ENCODE measurements at regions not wholly inside any gene's neighbourhood (a gene's known extent, or its start where the extent isn't known, plus 50 kb on each side); places are given as distances from the start of the nearest gene placed in this dataset.

DNA sequence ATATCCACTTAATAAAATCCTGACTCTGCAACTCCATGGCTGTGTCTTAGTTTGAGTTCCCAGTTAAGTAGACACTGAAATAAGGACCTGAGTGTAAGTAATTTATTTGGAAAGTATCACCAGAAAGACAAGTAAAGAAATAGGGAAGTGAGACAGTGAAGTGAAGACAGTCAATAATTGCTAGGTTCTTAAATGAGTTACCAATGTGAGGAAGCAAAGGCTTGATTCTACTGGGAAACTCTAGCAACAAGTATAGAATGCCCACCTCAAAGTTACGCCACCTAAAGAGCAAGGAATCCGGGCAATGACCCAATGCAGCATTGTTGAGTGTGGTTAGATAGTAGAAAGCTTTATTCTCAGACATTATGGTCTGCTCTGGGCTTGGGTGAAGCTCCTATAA is 383.9 kb downstream of the TLR4 start:
- DNase-seq: no peak

DNA sequence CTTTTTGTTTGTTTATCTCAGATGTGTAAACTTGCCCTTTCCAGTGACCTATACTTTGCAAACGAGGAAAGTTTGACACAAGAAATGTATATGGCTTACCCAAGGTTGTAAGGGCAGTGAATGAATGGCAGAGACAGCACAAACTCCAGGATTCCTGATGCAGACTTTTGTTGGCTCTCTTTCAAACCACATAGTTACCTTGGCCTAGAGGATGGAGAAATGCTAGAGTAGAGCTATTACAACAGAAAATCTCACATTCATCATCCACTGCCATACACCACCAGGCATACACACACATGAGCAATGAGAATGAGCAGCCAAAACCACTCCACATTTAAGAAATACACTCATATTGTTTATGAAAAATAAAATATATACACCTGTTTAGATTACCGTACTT is 387.0 kb downstream of the TLR4 start:
- no peak for DNase-seq

DNA sequence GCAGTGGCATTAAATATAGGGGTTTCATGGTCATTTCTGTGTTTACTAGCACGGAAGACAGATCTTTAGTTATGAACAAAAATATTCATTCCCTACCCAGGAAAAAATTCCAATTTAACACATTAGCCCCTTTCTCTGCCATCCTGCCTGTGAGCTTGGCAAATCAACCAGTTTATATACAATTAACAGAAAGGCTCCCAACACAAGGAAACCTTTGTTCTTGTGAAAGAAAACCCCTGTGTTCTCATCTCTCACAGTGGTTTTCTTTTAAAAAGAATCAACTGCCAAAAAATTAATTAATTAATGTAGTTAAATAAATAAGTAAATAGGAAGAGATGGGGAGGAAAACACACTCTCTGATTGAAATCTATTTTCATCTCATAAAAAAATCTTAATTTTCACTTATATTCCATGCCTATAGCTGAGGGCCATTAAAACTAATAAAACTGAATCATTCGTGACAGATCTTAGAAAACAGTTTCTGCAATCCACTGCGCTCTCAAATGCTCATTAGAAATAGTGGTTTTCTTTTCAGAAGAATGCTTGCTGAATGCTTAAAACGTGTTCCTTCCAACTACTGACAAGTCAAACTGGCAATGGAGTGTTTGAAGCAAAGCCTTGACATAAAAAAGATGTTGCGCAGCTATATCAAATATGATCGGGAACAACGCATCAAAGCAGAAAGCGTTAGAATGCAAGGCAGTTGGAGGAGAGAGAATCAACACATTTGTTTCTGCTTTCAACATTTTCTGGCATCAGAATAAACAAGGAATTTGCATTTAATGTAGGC is 387.7 kb downstream of the TLR4 start:
- no peak for DNase-seq

DNA sequence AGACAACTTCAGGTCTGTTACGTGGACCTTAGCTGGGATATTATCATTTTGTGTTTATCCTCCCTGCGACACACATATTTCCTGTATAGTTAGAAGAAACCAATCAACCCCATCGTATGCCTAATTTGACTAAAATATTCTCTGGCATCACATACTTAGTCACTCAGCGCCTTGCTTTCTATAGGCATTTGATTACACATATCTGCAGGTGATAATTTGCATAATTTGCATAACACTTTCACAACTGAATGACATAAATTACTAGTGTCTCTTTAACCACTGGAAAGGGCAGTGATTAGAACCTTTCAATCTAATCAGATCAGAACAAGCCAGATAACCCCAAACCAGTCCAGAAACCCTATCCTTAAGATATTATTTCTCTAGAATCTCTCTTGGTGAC is 390.2 kb downstream of the TLR4 start:
- DNase-seq: no peak

DNA sequence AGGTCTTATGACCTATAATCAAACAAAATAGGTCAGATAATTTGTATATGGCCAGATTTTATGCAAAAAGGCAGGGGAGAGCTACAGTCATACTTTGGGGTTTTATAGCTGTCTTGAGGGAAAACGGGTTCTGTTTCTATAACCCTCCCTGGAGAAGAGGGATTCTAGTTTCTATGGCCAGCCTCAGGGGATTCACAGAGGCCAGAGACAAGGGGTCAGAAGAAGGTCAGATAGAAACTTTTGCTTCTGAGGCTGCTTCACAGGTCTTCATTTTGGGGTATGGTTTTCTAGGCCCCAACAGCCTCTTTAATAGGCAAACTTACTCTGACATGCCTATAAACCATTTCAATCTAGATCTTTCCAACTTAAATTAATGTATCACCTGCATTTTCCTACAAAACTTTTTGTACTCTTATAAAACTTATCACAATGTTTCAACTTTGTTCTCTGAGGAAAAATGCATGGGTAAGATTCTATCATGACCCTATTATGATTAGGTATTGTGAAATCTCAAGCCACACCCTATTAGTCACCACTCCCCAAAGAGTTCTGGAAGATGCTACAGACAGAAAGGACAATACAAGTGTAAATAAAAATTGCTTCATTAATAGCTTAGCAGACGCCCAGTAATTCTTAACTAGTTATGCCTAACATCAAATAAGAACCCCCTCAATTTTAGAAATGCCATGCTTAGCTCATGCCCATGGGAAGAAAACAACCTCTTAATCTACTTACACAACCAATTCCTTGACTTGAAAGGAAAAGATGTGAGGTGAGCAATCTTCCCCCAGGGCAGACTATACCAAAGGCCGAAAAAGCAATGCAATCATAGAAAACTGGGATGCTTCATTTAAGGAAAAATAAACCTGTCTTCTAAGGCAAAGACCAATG is 396.6 kb downstream of the TLR4 start:
- DNase-seq: no peak

DNA sequence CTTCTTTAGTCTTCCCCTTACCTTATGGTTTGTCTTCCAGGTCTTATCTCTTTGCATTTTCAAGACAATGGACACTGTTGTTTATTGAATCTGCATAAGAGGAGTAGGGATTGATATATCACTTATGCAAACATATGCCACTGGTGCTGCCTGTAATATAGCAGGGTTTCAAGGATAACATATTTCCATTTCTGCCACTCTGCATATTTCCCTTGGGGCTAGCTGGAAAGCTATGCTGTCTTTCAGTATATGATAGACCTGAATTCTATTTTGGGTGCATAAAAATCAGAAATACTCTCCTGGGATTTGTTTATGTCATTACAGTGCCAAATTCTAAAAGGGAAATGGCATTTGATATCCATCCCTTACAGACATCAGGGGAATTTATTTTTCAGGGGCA is 400.2 kb downstream of the TLR4 start:
- no peak for DNase-seq

DNA sequence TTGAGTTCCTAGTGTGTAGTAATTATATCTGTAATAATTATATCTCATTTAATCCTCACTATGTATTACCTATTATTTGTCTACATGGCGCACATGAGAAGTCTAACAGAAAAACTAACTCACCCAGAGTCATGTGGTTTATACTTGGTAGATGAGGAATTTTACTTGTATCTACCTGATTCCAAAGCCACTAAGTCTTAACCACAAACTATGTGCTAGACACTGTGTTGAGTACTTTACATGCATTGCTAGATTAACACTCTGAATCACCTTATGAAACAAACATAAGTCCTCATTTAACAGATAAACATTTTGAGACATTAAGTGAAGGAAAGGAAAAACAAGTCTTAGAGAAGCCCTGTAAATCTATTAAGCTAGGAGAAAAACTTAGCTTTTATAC is 404.8 kb downstream of the TLR4 start:
- no peak for DNase-seq

DNA sequence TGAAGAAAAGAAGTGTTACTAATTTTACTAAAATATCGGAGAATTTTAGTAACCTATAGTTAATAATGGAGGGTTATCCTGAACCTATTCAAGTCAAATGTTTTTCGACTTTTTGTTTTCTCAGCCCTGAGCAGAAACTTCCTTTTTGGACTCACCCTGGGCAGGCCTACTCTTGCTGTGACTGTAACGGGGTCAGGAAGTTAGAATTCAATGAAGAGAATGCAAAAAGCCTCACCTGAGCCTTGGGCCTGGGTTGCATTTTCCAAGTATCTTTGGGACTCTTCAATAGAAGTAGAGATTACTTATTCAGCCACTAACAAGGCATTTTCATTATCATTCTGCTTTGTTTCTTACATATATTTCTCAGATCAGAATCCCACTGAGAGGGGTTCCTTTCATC is 405.3 kb downstream of the TLR4 start:
- DNase-seq: no peak

DNA sequence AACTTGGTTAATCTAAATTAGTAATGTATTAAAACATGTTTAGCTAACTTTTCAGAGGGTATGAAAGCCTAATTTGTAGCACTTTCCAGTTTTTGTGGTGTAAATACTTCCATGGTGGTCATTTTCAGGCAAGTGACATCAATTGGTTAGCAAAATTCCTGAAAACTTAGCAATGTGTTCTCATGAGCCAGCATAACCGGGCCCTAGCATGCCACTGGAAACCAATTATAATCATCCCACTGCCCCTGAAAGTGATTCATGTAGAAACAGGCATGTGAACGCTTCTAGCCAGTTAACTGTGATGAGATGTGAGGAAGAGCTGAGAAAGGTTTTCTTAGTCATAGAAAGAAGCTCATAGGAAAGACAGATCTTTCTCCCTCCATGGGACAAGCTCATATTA is 417.2 kb downstream of the TLR4 start:
- DNase-seq: no peak

DNA sequence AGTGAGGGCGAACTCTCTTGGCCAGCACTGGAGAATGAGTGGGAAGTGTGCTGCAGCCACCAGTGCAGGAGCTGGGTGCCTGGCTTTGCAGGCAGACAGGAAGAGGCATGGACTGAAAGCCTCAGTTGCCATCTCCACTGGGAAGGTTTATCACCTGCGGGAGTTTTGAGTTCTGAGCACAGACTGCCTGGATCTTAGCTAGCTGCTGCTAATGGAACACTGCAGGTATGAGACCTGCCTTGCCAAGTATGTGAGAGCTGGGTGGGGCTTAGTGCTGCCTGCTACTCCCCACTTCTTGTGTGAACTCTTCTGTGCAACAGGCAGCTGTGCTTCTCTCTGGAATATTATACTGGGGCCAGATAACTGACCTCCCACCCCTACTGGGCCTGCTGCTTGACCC is 424.1 kb downstream of the TLR4 start:
- no peak for DNase-seq

DNA sequence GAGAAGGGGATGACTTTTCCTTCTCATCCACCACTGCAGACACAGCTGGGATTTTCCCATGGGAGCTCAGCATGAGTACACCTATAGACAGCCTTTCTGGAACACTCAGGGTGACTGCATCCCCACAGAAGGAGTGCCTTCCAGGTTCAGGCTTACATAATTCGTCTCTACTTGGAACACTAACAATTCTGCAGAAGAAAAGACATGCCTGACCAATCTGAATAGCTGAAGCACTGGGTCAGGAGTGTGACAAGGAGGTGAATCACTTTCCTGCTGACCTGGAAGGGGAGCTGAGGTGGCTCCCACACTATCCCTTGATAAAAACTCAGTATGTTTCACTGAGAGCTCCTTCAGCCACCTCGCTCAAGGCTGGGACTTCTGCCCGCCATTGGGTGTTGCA is 425.3 kb downstream of the TLR4 start:
- no peak for DNase-seq

DNA sequence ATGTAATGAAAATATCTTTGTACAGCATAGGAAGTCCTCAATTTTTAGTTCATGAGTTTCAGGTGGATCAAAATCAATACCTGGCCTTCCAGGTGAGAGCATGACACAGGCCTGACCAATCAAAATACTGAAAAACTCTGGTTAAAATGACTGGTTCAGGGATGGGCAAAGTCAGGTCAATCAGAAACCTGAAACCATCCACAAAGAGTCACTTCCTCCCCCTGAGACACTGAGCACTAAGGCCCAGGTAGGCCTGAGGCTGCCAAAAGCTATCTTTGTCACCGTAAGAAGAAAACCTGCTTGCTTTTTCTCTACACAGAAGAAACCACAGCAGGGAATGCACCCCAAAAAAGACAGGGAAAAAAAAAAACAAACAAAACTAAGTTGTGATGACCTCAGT is 444.8 kb downstream of the TLR4 start:
- DNase-seq: no peak

DNA sequence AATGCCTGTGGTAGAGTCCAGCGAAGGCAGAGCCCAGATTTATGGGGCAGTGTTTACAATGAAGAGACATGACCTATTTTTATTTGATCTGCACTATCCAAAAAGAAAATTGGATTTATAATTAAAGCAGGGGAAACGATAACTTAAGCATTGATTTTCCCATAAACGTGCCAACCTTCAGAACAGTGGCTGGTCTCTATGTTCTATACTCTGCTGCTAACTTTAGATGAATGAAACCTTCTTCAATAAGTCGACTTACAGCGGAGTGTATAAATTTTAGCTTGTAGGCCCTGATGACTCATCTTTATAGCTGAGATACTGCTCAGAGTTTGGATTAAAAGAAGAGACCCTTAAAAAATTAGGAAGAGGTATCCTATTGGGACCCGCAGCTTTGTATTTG is 452.6 kb downstream of the TLR4 start:
- DNase-seq: no peak

DNA sequence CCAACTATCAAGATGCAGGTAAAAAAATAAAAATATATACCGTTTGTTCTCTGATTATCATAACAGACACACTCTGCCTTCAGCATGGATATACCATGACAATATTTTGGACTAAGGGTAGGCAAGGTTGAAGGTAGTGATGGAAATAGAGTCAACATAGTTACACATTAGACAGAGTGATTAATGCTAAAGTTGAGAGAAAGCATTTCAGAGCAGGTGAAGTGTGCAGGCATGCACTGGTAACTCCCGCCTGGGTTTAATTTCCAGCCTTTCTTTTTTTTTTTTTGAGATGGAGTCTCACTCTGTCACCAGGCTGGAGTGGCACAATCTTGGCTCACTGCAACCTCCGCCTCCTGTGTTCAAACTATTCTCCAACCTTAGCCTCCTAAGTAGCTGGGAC is 458.5 kb downstream of the TLR4 start:
- no peak for DNase-seq

DNA sequence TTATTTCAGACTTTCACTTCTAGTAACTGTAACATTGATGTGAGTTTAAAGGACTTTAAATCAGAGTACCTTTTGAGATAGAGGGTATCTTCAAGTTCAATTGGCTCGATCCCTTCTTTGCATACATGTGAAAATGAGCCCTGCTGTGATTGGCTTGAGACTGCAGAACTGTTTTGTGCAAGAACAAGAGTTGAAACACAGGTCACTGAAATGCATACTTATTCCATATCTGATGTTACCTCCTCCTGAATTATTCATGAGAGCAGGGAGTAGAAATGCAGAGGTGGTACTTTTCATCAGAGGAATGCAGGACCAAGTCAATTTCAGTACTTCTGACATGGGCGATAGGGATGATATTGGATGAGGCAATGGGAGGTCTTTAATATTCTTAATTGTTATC is 459.5 kb downstream of the TLR4 start:
- no peak for DNase-seq

DNA sequence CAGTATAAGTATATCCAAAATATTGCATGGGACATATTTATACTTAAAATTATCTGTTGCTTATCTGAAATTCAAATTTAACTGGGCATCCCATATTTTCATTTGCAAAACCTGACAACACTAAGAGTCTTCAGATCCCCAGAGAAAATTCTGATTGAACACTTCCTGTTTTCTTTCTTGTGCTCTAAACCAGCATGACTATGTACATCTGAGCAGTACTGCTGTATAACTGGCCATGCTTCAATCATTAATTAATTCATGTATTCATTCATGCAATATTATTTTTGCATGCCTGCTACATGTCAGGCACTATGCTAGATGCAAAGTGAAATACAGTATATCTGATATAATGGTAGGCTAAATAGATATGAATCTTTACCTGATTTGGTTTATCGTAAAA is 461.2 kb downstream of the TLR4 start:
- DNase-seq: no peak

DNA sequence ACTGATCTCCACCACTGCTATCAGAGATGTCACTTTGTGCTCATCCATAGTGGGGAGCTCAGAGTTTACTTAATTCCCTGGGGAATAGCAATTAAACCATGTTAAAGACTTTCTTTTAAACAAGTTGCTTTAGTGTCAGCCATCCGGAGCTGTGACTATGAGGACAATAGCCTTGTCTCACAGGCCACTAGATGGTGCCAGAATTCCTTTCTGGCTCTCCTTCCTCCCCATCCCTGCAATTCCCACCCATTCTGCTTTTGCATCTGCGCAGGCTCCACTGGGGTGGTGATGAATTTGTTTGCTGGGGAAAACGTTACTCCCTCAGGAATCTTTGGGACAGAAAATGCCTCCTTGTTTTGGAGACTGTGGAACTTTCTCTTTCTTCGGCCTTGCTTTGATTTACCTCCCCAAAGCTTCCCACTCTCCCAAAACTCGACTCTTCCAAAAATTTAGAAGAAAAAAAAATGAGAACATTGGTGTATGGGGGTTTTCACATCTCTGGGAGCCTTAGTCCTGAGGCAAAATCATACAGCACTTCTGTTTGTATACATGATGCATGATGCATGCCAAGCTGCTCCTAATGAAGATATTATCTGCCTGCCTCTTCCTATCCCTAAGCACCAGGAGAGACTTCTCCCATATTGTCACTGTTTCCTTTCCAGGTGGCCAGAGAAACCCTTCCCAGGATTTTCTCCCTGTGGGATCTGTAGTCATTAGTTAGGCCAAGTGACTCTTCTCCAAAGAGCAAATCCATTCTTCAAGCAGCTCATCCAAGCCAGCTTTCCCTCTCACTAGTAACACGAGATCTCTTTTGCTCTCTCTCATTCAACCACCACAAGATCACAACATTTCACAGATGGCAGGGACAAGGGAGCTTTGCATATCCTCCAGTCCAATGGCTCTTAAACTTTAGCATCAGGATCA is 466.1 kb downstream of the TLR4 start:
- no peak for DNase-seq

DNA sequence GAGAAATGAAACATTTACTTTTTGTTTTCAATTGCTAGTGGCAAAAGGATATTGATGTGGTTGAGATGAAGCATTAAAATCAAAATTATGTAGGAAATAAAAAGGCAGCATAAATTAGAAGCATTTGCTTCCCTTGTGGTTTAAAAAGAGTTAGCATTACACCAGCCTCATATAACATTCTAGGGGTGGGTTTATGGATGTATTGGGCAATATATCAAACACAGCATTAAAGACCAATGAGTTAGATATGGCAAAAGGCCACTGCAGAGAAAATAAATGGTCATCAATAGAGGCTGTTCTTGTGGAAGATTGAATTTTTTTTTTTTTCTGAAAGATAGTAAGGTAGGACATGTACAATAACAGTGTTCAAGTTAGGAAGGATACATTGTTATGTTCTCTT is 473.0 kb downstream of the TLR4 start:
- DNase-seq: no peak

DNA sequence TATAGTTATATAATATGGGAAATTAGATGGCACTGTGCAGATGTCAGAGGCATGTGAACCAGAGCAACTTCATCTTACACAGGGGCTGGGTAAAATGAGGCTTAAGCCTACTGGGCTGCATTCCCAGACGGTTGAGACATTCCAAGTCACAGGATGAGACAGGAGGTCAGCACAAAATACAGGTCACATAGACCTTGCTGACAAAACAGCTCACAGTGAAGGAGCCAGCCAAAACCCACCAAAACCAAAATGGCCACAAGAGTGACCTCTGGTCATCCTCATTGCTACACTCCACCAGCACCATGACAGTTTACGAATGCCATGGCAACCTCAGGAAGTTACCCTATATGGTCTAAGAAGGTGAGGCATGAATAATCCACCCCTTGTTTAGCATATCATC is 479.4 kb downstream of the TLR4 start:
- DNase-seq: no peak

DNA sequence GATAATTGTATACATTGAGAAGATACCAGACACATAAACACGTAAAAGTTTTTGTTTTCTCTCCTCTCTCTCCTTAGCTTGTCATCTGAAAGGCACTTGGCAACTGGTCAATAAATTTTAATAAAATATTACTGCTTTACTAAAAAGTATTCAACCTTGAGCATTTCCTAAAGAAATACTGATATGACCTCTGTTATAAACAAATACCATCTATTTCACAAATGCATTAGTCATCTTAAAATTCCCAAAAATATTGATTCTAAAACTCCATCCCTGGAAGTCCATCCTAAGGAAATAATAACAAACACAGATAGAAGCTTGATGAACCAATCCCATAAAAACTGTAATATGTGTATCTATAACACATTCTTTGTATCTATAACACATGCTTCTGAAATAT is 483.2 kb downstream of the TLR4 start:
- no peak for DNase-seq

DNA sequence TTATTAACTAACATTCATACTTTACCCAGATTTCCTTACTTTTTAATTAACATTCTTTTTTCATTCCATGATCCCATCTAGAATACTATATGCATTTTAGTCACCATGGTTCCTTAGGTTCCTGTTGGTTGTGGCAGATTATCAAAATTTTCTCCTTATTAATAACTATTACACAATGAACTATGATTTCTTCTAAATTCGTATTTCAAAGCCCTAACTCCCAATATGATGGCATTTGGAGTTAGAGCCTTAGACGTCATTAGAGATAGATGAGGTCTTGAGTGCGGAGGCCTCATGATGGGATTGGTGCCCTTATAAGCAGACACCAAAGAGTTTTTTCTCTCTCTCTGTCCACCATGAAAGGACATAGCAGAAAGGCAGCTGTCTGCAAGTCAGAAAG is 485.4 kb downstream of the TLR4 start:
- no peak for DNase-seq

DNA sequence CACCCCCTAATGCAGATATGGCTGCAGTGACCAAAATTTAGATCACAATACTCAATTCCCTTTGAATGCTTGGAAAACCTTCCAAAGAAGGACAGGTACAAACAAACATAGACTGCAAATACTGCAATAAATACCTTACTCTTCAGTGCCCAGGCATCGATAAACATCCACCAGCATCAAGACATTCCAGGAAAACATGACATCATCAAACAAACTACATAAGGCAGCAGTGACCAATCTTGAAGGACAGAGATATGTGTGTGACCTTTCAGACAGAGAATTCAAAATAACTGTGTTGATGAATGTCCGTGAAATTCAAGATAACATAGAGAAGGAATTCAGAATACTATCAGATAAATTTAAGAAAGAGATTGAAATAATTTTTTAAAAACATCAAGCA is 488.6 kb downstream of the TLR4 start:
- no peak for DNase-seq

DNA sequence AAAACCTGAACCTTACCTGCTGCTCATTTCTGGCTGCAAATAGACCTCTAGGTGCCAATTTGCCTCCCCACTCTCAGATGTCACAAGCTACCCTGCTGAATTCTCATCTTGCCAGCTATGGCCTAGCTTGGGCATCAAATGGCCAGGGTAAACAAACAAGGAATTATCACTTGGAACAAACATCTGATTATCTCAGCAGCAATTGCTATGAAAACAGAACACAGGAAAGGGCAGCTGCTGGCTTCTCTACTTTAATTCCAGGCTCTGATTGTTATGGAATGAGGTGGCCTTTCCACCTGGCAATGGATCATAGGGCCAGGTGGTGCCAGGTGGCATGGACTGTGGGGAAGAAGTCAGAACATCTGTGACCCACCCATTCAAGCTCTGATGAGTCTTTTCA is 505.1 kb downstream of the TLR4 start:
- DNase-seq: no peak
